Nephron (organoid): ENCODE measurements at regions not wholly inside any gene's neighbourhood (a gene's known extent, or its start where the extent isn't known, plus 50 kb on each side); places are given as distances from the start of the nearest gene placed in this dataset.

ENCODE experiments used
- H3K27ac Mint-ChIP-seq, 3 experiments: 2 replicates each; pipeline ENCODE4 v1.8.0; 2020; ENCODE audit warnings: mixed read lengths in 3 of 3, mild to moderate bottlenecking in 2 of 3, moderate library complexity in 1 of 3
- H3K27me3 Mint-ChIP-seq: 2 replicates; pipeline ENCODE4 v1.8.0; 2021; ENCODE audit warnings: low read depth, mild to moderate bottlenecking, moderate library complexity, mixed read lengths
- H3K36me3 Mint-ChIP-seq: 2 replicates; pipeline ENCODE4 v1.8.0; 2020; ENCODE audit warnings: low read depth, mixed read lengths
- H3K4me1 Mint-ChIP-seq: 2 replicates; pipeline ENCODE4 v1.8.0; 2020; ENCODE audit warnings: mixed read lengths
- H3K4me3 Mint-ChIP-seq, 3 experiments: 2 replicates each; pipeline ENCODE4 v1.8.0; 2020; ENCODE audit warnings: mild to moderate bottlenecking in 3 of 3, mixed read lengths in 3 of 3, moderate library complexity in 2 of 3
- H3K9me3 Mint-ChIP-seq: 2 replicates; pipeline ENCODE4 v1.8.0; 2020; ENCODE audit warnings: mixed read lengths
- CTCF ChIP-seq, 3 experiments: fragments of 200-600 bp; sonication (generic); IDR thresholded peaks; one replicate each; pipeline ENCODE4 v1.5.0; 2021; ENCODE audit warnings: antibody characterized with exemption in 3 of 3; ENCODE audit not compliant: unreplicated experiment in 3 of 3

- H3K4me1 Mint-ChIP-seq, result peaks cover 23% of the 10 kb centered on the region
- peaks cover 43% of the 10 kb centered on the region for H3K9me3 Mint-ChIP-seq
- H3K27ac Mint-ChIP-seq, result no peak overlapping the region
- H3K4me3 Mint-ChIP-seq, result no peak overlapping the region
- no peaks in the 10 kb centered on the region for H3K36me3 Mint-ChIP-seq
- TF ChIP-seq CTCF (IDR thresholded peaks at IDR 0.05; ENCODE audit: unreplicated experiment in 3 of 3), result no peak
- peaks cover 8% of the 10 kb centered on the region for H3K27me3 Mint-ChIP-seq
Observed at GRCh38 chr21:17191346-17191993, 321.4 kb upstream of the CXADR start.

- no peak overlapping the region for H3K4me3 Mint-ChIP-seq
- H3K4me1 Mint-ChIP-seq, result peaks cover 44% of the 10 kb centered on the region
- H3K36me3 Mint-ChIP-seq, result no peaks in the 10 kb centered on the region
- peak overlapping the region in 2 of 3 experiments; percentile 73 to 97 for H3K27ac Mint-ChIP-seq
- H3K9me3 Mint-ChIP-seq, result peaks cover 19% of the 10 kb centered on the region
- peaks cover 3% of the 10 kb centered on the region for H3K27me3 Mint-ChIP-seq
- TF ChIP-seq CTCF (IDR thresholded peaks at IDR 0.05; ENCODE audit: unreplicated experiment in 3 of 3), result no peak
Observed at GRCh38 chr21:17195351-17195750, 317.5 kb upstream of the CXADR start.

GRCh38 chr21:17195976-17196375 lies 316.9 kb upstream of the CXADR start:
- no peak for TF ChIP-seq CTCF (IDR thresholded peaks at IDR 0.05; ENCODE audit: unreplicated experiment in 3 of 3)
- peak overlapping the region; percentile 68 to 97 (median 94) for H3K27ac Mint-ChIP-seq
- peak overlapping the region in 1 of 3 experiments; percentile 40 for H3K4me3 Mint-ChIP-seq
- H3K36me3 Mint-ChIP-seq, result no peaks in the 10 kb centered on the region
- peaks cover 3% of the 10 kb centered on the region for H3K27me3 Mint-ChIP-seq
- H3K9me3 Mint-ChIP-seq, result peaks cover 19% of the 10 kb centered on the region
- peaks cover 47% of the 10 kb centered on the region for H3K4me1 Mint-ChIP-seq

GRCh38 chr21:17196623-17197022 lies 316.2 kb upstream of the CXADR start:
- H3K27ac Mint-ChIP-seq, result peak overlapping the region; percentile 59 to 97 (median 64)
- TF ChIP-seq CTCF (IDR thresholded peaks at IDR 0.05; ENCODE audit: unreplicated experiment in 3 of 3), result no peak
- H3K4me3 Mint-ChIP-seq, result no peak overlapping the region
- no peaks in the 10 kb centered on the region for H3K36me3 Mint-ChIP-seq
- H3K27me3 Mint-ChIP-seq, result peaks cover 3% of the 10 kb centered on the region
- H3K4me1 Mint-ChIP-seq, result peaks cover 47% of the 10 kb centered on the region
- H3K9me3 Mint-ChIP-seq, result peaks cover 16% of the 10 kb centered on the region

GRCh38 chr21:17197996-17198395 lies 314.8 kb upstream of the CXADR start:
- H3K27me3 Mint-ChIP-seq, result no peaks in the 10 kb centered on the region
- H3K9me3 Mint-ChIP-seq, result peaks cover 11% of the 10 kb centered on the region
- peaks cover 47% of the 10 kb centered on the region for H3K4me1 Mint-ChIP-seq
- peak overlapping the region in 2 of 3 experiments; percentile 13 to 19 for H3K4me3 Mint-ChIP-seq
- H3K27ac Mint-ChIP-seq, result peak overlapping the region; percentile 83 to 97 (median 97)
- no peak for TF ChIP-seq CTCF (IDR thresholded peaks at IDR 0.05; ENCODE audit: unreplicated experiment in 3 of 3)
- no peaks in the 10 kb centered on the region for H3K36me3 Mint-ChIP-seq

GRCh38 chr21:17200250-17200649 lies 312.6 kb upstream of the CXADR start:
- Mint-ChIP-seq H3K4me1 (peaks cover 35% of the 10 kb centered on the region), H3K27ac (peak overlapping the region in 2 of 3 experiments; percentile 2 to 97), H3K9me3 (no peaks in the 10 kb centered on the region), H3K4me3 (no peak overlapping the region), H3K27me3 (no peaks in the 10 kb centered on the region), H3K36me3 (no peaks in the 10 kb centered on the region)
- no peak for TF ChIP-seq CTCF (IDR thresholded peaks at IDR 0.05; ENCODE audit: unreplicated experiment in 3 of 3)
